Kidney glomerular epithelial cell (primary cell): ENCODE measurements at regions not wholly inside any gene's neighbourhood (a gene's known extent, or its start where the extent isn't known, plus 50 kb on each side); places are given as distances from the start of the nearest gene placed in this dataset.
A peak's percentile ranks its signal among the peaks of the same experiment; 100 is the strongest.
"Not testable (repeated sequence)": the region's sequence is repeated elsewhere in the genome, so short reads cannot be mapped to it uniquely, and the experiment has no call there.

Experiments
- DNase-seq: peaks from one replicate; lab custom pipeline; 2025; lab: John Stamatoyannopoulos, UW

GRCh38 chr3:89747541-89748278 is 640.3 kb downstream of the EPHA3 start:
- DNase-seq, result not testable (repeated sequence)

- no peak for DNase-seq
These were observed 655.0 kb downstream of the EPHA3 start for GRCh38 chr3:89762405-89762804.

GRCh38 chr3:89783341-89783927 is 676.0 kb downstream of the EPHA3 start:
- no peak for DNase-seq

- no peak for DNase-seq
These were observed 680.1 kb downstream of the EPHA3 start for GRCh38 chr3:89787485-89787884.

GRCh38 chr3:89787979-89788378 is 680.6 kb downstream of the EPHA3 start:
- no peak for DNase-seq

GRCh38 chr3:89795506-89795905 is 688.1 kb downstream of the EPHA3 start:
- DNase-seq, result no peak

- DNase-seq, result no peak
These were observed 695.5 kb downstream of the EPHA3 start for GRCh38 chr3:89802881-89803280.

- DNase-seq, result no peak
These were observed 696.3 kb downstream of the EPHA3 start for GRCh38 chr3:89803711-89804110.

- no peak for DNase-seq
These were observed 698.7 kb downstream of the EPHA3 start for GRCh38 chr3:89806166-89806565.

GRCh38 chr3:89808680-89809197 is 701.3 kb downstream of the EPHA3 start:
- DNase-seq, result no peak

- DNase-seq, result no peak
These were observed 706.1 kb downstream of the EPHA3 start for GRCh38 chr3:89813500-89813899.

- DNase-seq, result no peak
These were observed 733.6 kb downstream of the EPHA3 start for GRCh38 chr3:89841041-89841440.

- no peak for DNase-seq
These were observed 737.6 kb downstream of the EPHA3 start for GRCh38 chr3:89845053-89845452.

- DNase-seq, result no peak
These were observed 740.5 kb downstream of the EPHA3 start for GRCh38 chr3:89847955-89848354.

- DNase-seq, result peak; percentile 5
These were observed 744.7 kb downstream of the EPHA3 start for GRCh38 chr3:89851974-89852621.

- DNase-seq, result no peak
These were observed 752.3 kb downstream of the EPHA3 start for GRCh38 chr3:89859757-89860156.

- DNase-seq, result no peak
These were observed 759.9 kb downstream of the EPHA3 start for GRCh38 chr3:89867286-89867685.

- no peak for DNase-seq
These were observed 768.7 kb downstream of the EPHA3 start for GRCh38 chr3:89876116-89876515.

GRCh38 chr3:89877230-89877629 is 769.8 kb downstream of the EPHA3 start:
- DNase-seq, result no peak

- no peak for DNase-seq
These were observed 782.0 kb downstream of the EPHA3 start for GRCh38 chr3:89889386-89889785.

GRCh38 chr3:89908711-89909213 is 801.3 kb downstream of the EPHA3 start:
- DNase-seq, result no peak

GRCh38 chr3:89912031-89912430 is 804.6 kb downstream of the EPHA3 start:
- DNase-seq, result no peak
